Ascending aorta (tissue), 2 donors: ENCODE measurements at regions not wholly inside any gene's neighbourhood (a gene's known extent, or its start where the extent isn't known, plus 50 kb on each side); places are given as distances from the start of the nearest gene placed in this dataset.

Experiments
- DNase-seq, 2 donors: peaks; one replicate each; pipeline ENCODE4 v3.0.0-alpha.2; 2019; ENCODE audit warnings: low spot score in 2 of 2
- H3K27ac ChIP-seq, 2 donors: fragments of 200-600 bp; sonication (generic); one replicate each; pipeline ENCODE4 v1.5.1; 2016 to 2017; ENCODE audit warnings: mild to moderate bottlenecking in 1 of 2
- H3K27me3 ChIP-seq: fragments of 200-600 bp; sonication (generic); one replicate; pipeline ENCODE4 v1.5.1; 2017
- H3K36me3 ChIP-seq, 2 donors: fragments of 200-600 bp; sonication (generic); one replicate each; pipeline ENCODE4 v1.5.1; 2016
- H3K4me1 ChIP-seq, 2 donors: fragments of 200-600 bp; sonication (generic); one replicate each; pipeline ENCODE4 v1.5.1; 2016 to 2017; ENCODE audit warnings: mild to moderate bottlenecking in 1 of 2
- H3K4me3 ChIP-seq, 2 donors: fragments of 200-600 bp; sonication (generic); one replicate each; pipeline ENCODE4 v1.5.1; 2016 to 2017; ENCODE audit warnings: mild to moderate bottlenecking in 1 of 2
- H3K9me3 ChIP-seq, 2 donors: fragments of 200-600 bp; sonication (generic); one replicate each; pipeline ENCODE4 v1.5.1; 2016
- intact Hi-C: fragments of 100-400 bp; cut with DNase I; formaldehyde crosslinking; loops from one replicate; pipeline ENCODE4 v1.15.1; 2023
- TF ChIP-seq, protein P1 (sequence below), 3 experiments: fragments of 200-600 bp in 2 of 3; fragments of 450-650 bp in 1 of 3; sonication (generic) in 2 of 3; IDR thresholded peaks; one replicate each; pipeline ENCODE4 v1.5.1; 2016 to 2019; ENCODE audit warnings: antibody characterized with exemption in 3 of 3, mild to moderate bottlenecking in 1 of 3, moderate library complexity in 1 of 3

- TF ChIP-seq, protein P1, sequence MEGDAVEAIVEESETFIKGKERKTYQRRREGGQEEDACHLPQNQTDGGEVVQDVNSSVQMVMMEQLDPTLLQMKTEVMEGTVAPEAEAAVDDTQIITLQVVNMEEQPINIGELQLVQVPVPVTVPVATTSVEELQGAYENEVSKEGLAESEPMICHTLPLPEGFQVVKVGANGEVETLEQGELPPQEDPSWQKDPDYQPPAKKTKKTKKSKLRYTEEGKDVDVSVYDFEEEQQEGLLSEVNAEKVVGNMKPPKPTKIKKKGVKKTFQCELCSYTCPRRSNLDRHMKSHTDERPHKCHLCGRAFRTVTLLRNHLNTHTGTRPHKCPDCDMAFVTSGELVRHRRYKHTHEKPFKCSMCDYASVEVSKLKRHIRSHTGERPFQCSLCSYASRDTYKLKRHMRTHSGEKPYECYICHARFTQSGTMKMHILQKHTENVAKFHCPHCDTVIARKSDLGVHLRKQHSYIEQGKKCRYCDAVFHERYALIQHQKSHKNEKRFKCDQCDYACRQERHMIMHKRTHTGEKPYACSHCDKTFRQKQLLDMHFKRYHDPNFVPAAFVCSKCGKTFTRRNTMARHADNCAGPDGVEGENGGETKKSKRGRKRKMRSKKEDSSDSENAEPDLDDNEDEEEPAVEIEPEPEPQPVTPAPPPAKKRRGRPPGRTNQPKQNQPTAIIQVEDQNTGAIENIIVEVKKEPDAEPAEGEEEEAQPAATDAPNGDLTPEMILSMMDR (IDR thresholded peaks at IDR 0.05), result no peak
- Histone ChIP-seq H3K27ac (no peak overlapping the region), H3K4me1 (no peaks in the 10 kb centered on the region), H3K36me3 (no peaks in the 10 kb centered on the region), H3K9me3 (no peaks in the 10 kb centered on the region), H3K4me3 (no peak overlapping the region), H3K27me3 (no peaks in the 10 kb centered on the region)
- intact Hi-C loops, result no loop called here
- DNase-seq, result no peak
Measured at GRCh38 chr18:6679201-6679600, 50.3 kb upstream of the ARHGAP28 start.
